Coronary artery (tissue), 2 donors: ENCODE measurements at regions not wholly inside any gene's neighbourhood (a gene's known extent, or its start where the extent isn't known, plus 50 kb on each side); places are given as distances from the start of the nearest gene placed in this dataset.

Experiments used
- DNase-seq: peaks from one replicate; pipeline ENCODE4 v3.0.0-alpha.2; 2017; ENCODE audit warnings: low spot score
- H3K27ac ChIP-seq, 2 donors: fragments of 200-600 bp; sonication (generic); one replicate each; pipeline ENCODE4 v1.5.1; 2016 to 2019
- H3K4me3 ChIP-seq: fragments of 200-600 bp; sonication (generic); 2 replicates; pipeline ENCODE4 v1.5.1; 2016; ENCODE audit warnings: mild to moderate bottlenecking, moderate library complexity
- CTCF ChIP-seq: fragments of 200-600 bp; sonication (generic); IDR thresholded peaks from one replicate; pipeline ENCODE4 v1.5.1; 2019; ENCODE audit warnings: antibody characterized with exemption

GRCh38 chr6:147699637-147700036 is 191.1 kb downstream of the SAMD5 start:
- H3K27ac ChIP-seq: no peak overlapping the region
- no peak for TF ChIP-seq CTCF
- no peak overlapping the region for H3K4me3 ChIP-seq
- DNase-seq: no peak

GRCh38 chr6:147700436-147701209 is 192.1 kb downstream of the SAMD5 start:
- Histone ChIP-seq H3K4me3 (no peak overlapping the region), H3K27ac (no peak overlapping the region)
- TF ChIP-seq CTCF: no peak
- DNase-seq: no peak

GRCh38 chr6:147704691-147705090 is 196.2 kb downstream of the SAMD5 start:
- no peak for DNase-seq
- H3K4me3 ChIP-seq: no peak overlapping the region
- no peak overlapping the region for H3K27ac ChIP-seq
- TF ChIP-seq CTCF: no peak

- H3K27ac ChIP-seq: no peak overlapping the region
- H3K4me3 ChIP-seq: no peak overlapping the region
- TF ChIP-seq CTCF: no peak
- DNase-seq: no peak
Measured at GRCh38 chr6:147707524-147707923, 199.0 kb downstream of the SAMD5 start.

GRCh38 chr6:147708170-147708569 is 199.7 kb downstream of the SAMD5 start:
- no peak for DNase-seq
- Histone ChIP-seq H3K27ac (no peak overlapping the region), H3K4me3 (no peak overlapping the region)
- no peak for TF ChIP-seq CTCF

- no peak for TF ChIP-seq CTCF
- Histone ChIP-seq H3K4me3 (no peak overlapping the region), H3K27ac (no peak overlapping the region)
- no peak for DNase-seq
Measured at GRCh38 chr6:147709396-147710272, 201.1 kb downstream of the SAMD5 start.
